Muscle of leg (tissue), 3 donors: ENCODE measurements at regions not wholly inside any gene's neighbourhood (a gene's known extent, or its start where the extent isn't known, plus 50 kb on each side); places are given as distances from the start of the nearest gene placed in this dataset.
"Not testable (repeated sequence)": the region's sequence is repeated elsewhere in the genome, so short reads cannot be mapped to it uniquely, and the experiment has no call there.

ENCODE experiments used
- DNase-seq: peaks from one replicate; pipeline ENCODE4 v3.0.0; 2013
- H3K27ac ChIP-seq: one replicate; pipeline ENCODE4 v1.5.1; 2013; ENCODE audit warnings: mild to moderate bottlenecking, low read length, control low read depth
- H3K27me3 ChIP-seq: one replicate; pipeline ENCODE4 v1.6.1; 2013; ENCODE audit warnings: low read length; ENCODE audit not compliant: control insufficient read depth, insufficient read depth
- H3K36me3 ChIP-seq: one replicate; pipeline ENCODE4 v1.6.1; 2013; ENCODE audit warnings: low read length; ENCODE audit not compliant: control insufficient read depth, insufficient read depth
- H3K4me1 ChIP-seq: one replicate; pipeline ENCODE4 v1.6.1; 2013; ENCODE audit warnings: low read length; ENCODE audit not compliant: control insufficient read depth, insufficient read depth
- H3K4me3 ChIP-seq: one replicate; pipeline ENCODE4 v1.5.1; 2013; ENCODE audit warnings: low read length, control low read depth
- H3K9me3 ChIP-seq: replicated peaks from 2 replicates; pipeline ENCODE4 v1.6.1; 2013; ENCODE audit warnings: low read depth, low read length; ENCODE audit not compliant: control insufficient read depth
- WGBS: methylation state at CpG from one replicate; pipeline ENCODE4 v1.1.5; 2013; ENCODE audit warnings: missing lambda C conversion rate; ENCODE audit not compliant: insufficient coverage; 5-methylcytosine and 5-hydroxymethylcytosine counted together

DNA sequence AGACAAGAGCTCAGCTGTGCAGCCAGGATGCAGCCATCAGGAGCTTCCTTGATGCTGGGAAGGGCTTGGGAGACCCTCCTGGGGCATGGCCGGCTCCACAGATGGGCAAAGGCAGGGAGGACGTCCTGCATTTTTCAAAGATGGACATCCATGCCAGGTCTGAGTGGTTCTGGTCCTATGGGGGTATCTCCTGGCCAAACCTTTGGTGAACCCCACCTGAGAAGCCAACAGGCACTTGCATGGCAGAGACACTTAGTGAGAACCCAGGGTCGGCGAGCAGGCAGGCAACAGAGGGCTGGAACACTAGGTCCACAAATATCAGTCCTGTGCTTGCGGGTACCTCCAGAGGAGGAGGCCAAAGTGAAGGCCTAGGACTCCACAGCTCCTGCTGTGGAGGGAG is 70.0 kb downstream of the KCTD15 start:
- Histone ChIP-seq H3K4me3 (no peak overlapping the region), H3K27ac (no peak overlapping the region), H3K4me1 (peaks cover 17% of the 10 kb centered on the region), H3K36me3 (no peaks in the 10 kb centered on the region), H3K9me3 (no peaks in the 10 kb centered on the region), H3K27me3 (no peaks in the 10 kb centered on the region)
- DNase-seq, result no peak
- 91% methylated on average over 5 of the region's 5 CpGs for WGBS

DNA sequence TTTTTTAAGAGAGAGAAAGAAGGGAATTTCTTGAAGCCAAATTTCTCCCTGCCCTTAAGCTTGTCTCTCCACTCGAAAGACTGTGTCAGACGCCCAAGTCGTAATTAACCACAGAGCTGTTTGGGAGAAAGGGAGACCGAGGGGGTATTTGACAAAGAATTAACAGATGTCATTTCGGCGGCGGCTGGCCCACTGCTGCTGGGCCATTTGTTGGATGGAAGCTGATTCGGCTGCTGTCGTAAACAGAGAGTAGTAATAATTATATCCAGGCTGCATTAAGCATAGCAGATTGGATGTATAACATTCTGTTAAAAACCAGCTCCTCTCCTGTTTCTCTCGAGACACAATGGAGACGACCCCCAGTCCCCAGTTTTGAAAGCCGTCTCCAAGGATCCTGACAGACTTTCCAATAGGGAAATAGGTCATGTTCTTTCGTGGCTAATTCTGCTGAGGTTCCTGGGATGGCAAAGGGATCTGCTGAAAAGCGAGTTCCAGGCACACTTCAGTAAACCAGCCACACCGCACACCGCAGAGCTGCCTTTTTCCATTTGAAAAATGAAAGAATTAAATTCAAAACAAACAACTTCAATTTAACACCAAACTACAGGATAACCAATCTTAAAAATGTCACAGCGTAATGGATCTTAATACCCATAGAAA is 71.5 kb downstream of the KCTD15 start:
- 9% methylated on average over 4 of the region's 17 CpGs for WGBS
- no peak overlapping the region for H3K4me3 ChIP-seq
- peak; percentile 29 for DNase-seq

DNA sequence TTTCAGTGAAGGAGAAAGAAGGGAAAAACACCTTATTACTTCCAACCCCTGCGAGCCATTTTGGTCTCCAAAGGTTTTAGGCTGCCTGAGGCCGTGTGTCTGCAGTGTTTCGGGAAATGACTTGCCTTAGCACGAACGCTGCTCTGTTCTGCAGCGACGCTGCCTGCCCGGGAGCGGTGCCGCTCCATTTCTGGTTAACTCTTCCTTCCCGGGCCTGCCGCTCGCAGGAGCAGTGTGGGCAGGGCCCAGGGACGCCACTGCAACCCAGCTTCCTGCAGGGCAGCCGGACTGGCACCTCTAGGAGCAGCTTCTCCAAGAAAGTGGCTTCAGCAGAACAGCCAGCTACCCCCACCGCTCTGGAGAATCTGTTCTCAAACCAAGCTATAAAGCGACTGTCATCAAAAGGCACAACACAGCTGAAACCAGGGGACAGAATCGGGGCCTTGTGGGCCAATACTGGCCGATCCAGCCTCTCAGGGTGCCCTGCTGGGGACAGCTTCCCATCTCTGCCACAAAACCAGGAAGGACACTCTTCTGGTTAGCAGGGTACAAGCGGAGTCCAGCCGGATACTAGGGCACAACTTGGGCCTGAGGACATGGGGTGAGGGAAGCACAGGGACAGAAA is 72.2 kb downstream of the KCTD15 start:
- no peak overlapping the region for H3K4me3 ChIP-seq
- no peaks in the 10 kb centered on the region for H3K9me3 ChIP-seq
- H3K36me3 ChIP-seq, result no peaks in the 10 kb centered on the region
- 12% methylated on average over 19 of the region's 21 CpGs for WGBS
- H3K4me1 ChIP-seq, result peaks cover 17% of the 10 kb centered on the region
- peak; percentile 71 for DNase-seq
- H3K27me3 ChIP-seq, result peaks cover 2% of the 10 kb centered on the region
- H3K27ac ChIP-seq, result no peak overlapping the region

More for the DNA sequence above, 71.5 kb downstream of the KCTD15 start:
- peaks cover 17% of the 10 kb centered on the region for H3K4me1 ChIP-seq
- H3K27ac ChIP-seq, result no peak overlapping the region
- no peaks in the 10 kb centered on the region for H3K9me3 ChIP-seq
- no peaks in the 10 kb centered on the region for H3K36me3 ChIP-seq
- peaks cover 2% of the 10 kb centered on the region for H3K27me3 ChIP-seq

DNA sequence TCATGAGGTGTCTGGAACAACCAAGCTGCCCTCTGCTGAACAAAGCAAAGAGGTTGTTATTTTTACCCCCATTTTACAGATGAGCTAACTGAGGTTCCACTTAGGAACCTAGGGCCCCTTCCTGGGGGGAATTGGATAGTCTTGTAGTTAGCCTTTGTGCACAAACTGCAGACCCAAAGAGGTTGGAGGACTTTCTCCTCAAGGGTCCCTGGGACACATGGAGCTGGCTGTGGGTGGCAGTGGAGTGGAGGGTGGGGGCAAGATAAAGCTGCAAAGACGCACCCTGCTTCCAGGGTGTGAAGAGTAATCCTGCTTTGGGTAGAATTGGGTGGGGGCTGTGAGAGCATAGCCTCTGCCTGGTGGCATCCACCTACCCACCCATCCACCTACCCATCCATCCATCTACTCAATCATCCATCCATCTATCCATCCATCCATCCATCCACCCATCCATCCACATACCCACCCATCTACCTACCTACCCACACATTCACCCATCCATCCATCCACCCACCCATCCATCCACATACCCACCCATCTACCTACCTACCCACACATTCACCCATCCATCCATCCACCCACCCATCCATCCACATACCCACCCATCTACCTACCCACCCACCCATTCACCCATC is 73.7 kb downstream of the KCTD15 start:
- H3K9me3 ChIP-seq, H3K27ac ChIP-seq, H3K4me3 ChIP-seq, H3K27me3 ChIP-seq, DNase-seq, H3K36me3 ChIP-seq: not testable (repeated sequence)
- WGBS, result no CpG with 5 or more reads among the region's 1 CpG
- H3K4me1 ChIP-seq, result peaks cover 17% of the 10 kb centered on the region

DNA sequence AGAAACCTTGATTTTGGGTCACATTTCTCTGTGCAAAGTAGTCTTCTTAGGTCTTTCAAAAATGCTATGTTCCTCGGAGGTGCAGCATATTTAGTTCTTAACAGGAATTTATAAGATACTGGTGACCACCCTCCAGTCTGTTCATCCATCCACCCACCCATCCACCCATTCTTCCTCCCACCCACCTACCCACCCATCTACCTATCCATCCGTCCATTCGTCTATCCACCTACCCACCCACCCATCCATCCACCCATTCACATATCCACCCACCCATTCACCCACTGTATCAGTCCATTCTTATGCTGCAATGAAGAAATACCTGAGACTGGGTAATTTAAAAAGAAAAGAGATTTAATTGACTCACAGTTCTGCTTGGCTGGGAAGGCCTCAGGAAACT is 74.9 kb downstream of the KCTD15 start:
- H3K4me1 ChIP-seq, result peaks cover 17% of the 10 kb centered on the region
- WGBS, result no CpG with 5 or more reads among the region's 3 CpGs
- H3K4me3 ChIP-seq, result no peak overlapping the region
- no peaks in the 10 kb centered on the region for H3K9me3 ChIP-seq
- peaks cover 2% of the 10 kb centered on the region for H3K27me3 ChIP-seq
- H3K36me3 ChIP-seq, result no peaks in the 10 kb centered on the region
- H3K27ac ChIP-seq, result no peak overlapping the region
- DNase-seq, result no peak

DNA sequence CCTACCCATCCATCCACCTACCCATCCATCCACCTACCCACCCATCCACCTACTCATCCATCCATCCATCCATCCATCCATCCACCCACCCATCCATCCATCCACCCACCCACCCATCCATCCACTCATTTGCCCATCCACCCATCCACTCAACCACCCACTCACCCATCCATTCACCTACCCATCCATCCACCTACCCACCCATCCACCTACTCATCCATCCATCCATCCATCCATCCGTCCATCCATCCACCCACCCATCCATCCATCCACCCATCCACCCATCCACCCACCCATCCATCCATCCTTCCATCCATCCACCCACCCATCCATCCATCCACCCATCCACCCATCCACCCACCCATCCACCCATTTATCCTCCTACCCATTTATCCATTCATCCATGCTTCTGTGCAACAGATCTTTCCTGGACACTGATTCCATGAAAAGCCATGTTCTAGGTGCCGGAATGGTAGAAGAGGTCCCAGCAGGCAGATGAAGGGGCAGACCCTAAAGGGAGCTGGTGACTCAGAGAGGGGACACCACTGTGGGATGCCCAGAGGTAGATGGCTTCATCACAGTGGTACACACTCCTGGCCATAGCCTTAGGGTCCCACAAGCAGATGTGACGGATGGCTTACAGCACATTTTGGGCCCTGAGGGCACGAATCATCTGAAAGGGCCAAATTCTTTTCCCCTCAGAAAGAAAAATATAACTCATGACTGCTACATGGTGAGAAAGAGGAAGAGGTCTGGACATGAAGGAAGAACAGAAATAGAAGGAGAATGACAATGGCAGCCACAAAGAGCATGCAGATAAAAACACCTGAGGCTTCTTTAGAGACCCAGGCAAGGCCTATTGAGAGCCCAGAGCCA is 76.0 kb downstream of the KCTD15 start:
- 83% methylated on average over 4 of the region's 4 CpGs for WGBS
- Histone ChIP-seq H3K27ac (no peak overlapping the region), H3K4me1 (peaks cover 16% of the 10 kb centered on the region), H3K36me3 (no peaks in the 10 kb centered on the region), H3K4me3 (no peak overlapping the region), H3K9me3 (no peaks in the 10 kb centered on the region), H3K27me3 (peaks cover 2% of the 10 kb centered on the region)
- DNase-seq, result no peak

DNA sequence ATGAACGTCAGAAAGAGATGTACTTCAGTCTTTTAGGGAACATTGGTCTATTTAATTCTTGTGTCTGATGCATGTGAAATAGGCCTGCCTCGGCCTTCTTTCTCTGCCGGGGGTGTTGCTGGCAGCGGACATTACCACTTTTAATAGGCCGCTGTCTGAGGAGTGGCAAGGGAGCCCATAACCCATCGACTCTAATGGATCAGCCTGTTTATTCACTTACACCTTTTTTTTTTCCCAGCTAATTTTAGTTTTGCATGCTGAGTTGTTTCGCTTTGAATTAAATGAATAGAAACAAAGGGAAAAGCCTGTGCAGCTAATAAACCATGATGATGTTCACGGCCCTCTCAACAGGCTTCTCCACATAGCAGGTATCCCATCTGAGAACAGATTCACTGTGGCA is 78.4 kb downstream of the KCTD15 start:
- WGBS, result 74% methylated on average over 5 of the region's 8 CpGs

DNA sequence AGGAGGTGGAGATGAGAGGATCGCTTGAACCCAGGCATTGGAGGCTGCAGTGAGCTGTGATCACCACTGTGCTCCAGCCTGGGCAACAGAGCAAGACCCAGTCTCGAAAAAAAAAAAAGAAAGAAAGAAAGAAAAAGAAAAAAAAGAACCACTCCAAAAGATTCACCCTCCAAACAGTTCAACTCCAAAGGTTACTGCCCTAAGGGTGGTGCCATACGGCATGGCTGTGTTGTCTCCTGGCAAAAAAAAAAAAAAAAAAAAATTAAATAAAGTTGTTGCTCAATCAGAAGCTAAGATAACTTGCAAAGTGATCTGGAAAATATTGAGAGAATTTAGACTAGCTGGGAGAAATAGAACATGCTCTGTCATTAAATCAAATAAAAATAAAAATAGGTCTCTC is 79.5 kb downstream of the KCTD15 start:
- peaks cover 2% of the 10 kb centered on the region for H3K27me3 ChIP-seq
- no peak for DNase-seq
- H3K27ac ChIP-seq, result no peak overlapping the region
- no peaks in the 10 kb centered on the region for H3K36me3 ChIP-seq
- no CpG with 5 or more reads among the region's 3 CpGs for WGBS
- peaks cover 7% of the 10 kb centered on the region for H3K4me1 ChIP-seq
- H3K9me3 ChIP-seq, result no peaks in the 10 kb centered on the region
- H3K4me3 ChIP-seq, result no peak overlapping the region

More for the DNA sequence above, 78.4 kb downstream of the KCTD15 start:
- H3K9me3 ChIP-seq, result no peaks in the 10 kb centered on the region
- H3K36me3 ChIP-seq, result no peaks in the 10 kb centered on the region
- H3K4me3 ChIP-seq, result no peak overlapping the region
- H3K27me3 ChIP-seq, result peaks cover 2% of the 10 kb centered on the region
- peaks cover 5% of the 10 kb centered on the region for H3K4me1 ChIP-seq
- no peak for DNase-seq
- no peak overlapping the region for H3K27ac ChIP-seq

DNA sequence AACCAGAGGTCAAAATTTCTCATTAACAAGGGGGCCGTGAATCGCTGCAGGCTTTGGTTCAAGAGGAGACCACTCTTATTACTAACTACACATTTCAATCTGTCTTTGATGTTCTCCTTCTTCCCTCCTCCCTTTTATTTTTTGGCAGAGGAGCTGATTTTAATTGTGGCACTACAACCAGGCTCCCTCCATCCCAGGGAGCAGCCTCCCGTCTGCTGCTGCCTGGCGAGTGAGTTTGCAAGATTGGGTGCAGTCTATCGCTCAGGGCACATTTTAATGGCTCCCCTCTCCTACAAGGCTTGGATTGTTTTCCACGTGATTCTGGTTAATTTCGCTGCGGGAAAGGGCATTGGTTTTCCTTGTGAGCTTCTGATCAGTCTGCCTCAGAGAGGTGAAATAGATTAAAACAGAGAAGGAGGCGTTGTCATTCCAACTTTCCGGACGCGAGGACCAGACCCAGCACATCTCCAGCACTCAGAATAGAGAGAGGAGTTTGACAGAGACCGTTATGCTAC is 81.4 kb downstream of the KCTD15 start:
- 43% methylated on average over 4 of the region's 13 CpGs for WGBS

More for the DNA sequence above, 81.4 kb downstream of the KCTD15 start:
- H3K27ac ChIP-seq, result no peak overlapping the region
- no peak for DNase-seq
- no peaks in the 10 kb centered on the region for H3K27me3 ChIP-seq
- H3K4me3 ChIP-seq, result no peak overlapping the region
- H3K4me1 ChIP-seq, result peaks cover 7% of the 10 kb centered on the region
- no peaks in the 10 kb centered on the region for H3K36me3 ChIP-seq
- H3K9me3 ChIP-seq, result no peaks in the 10 kb centered on the region
